ENCODE measurements at regions not wholly inside any gene's neighbourhood (a gene's known extent, or its start where the extent isn't known, plus 50 kb on each side); places are given as distances from the start of the nearest gene placed in this dataset.

GRCh38 chr1:226474443-226475141 is 66.7 kb upstream of the PARP1 start:
- ChIA-PET SMC1A (ENCODE audit: uncharacterized antibody, unreplicated experiment) (no interaction called here), CTCF (interaction anchor here (0.9 kb wide), 1 partner anchor 33 kb away, joined by 3 read pairs; no protein-coding TSS in a partner anchor)

GRCh38 chr1:226475142-226475511 is 67.2 kb upstream of the PARP1 start:
- 22% methylated on average over 6 of the region's 6 CpGs for WGBS (ENCODE audit: insufficient coverage, insufficient replicate concordance, low lambda C conversion rate, missing lambda C conversion rate)
- ChIA-PET SMC1A (ENCODE audit: uncharacterized antibody, unreplicated experiment) (no interaction called here), CTCF (interaction anchor here (0.9 kb wide), 1 partner anchor 33 kb away, joined by 3 read pairs; no protein-coding TSS in a partner anchor), POLR2A (no interaction called here), RAD21 (ENCODE audit: unreplicated experiment) (no interaction called here)
- Histone ChIP-seq H3K9me3 (replicated peaks; ENCODE audit: control insufficient read depth, insufficient read depth, low read length) (no peaks in the 10 kb centered on the region), H3K4me1 (ENCODE audit: control insufficient read depth, insufficient read depth, low read length) (no peaks in the 10 kb centered on the region), H3K79me2 (ENCODE audit: control insufficient read depth, insufficient read depth, low read length) (no peaks in the 10 kb centered on the region), H3K4me3 (no peak overlapping the region), H3K36me3 (ENCODE audit: control insufficient read depth in 2 of 2, insufficient read depth in 2 of 2, low read length in 1 of 2) (no peaks in the 10 kb centered on the region), H3K27me3 (replicated peaks in 1 of 2; ENCODE audit: control insufficient read depth in 2 of 2, insufficient read depth in 2 of 2, low read length in 1 of 2) (peaks cover 1 to 4% of the 10 kb centered on the region in 2 experiments), H4K20me1 (ENCODE audit: control insufficient read depth, insufficient read depth) (no peaks in the 10 kb centered on the region), H3K4me2 (ENCODE audit: control insufficient read depth, insufficient read depth) (no peak overlapping the region), H3K9ac (ENCODE audit: control insufficient read depth, insufficient read depth, low read length) (no peak overlapping the region), H2AFZ (ENCODE audit: control insufficient read depth, low read depth, low read length) (no peak overlapping the region), H3K27ac (ENCODE audit: control insufficient read depth, insufficient read depth) (no peak overlapping the region)
- no TSS peak for BruUV-seq (replicated peaks)
- no peak for FAIRE-seq
- in situ Hi-C loops (cut with MboI), result no loop called here
- intact Hi-C loops (cut with micrococcal nuclease; ENCODE audit: unreplicated experiment), result no loop called here
- DNase-seq (ENCODE audit: low read depth, low spot score), result no peak
- ATAC-seq, result no peak
- TF ChIP-seq SP1 (IDR thresholded peaks at IDR 0.05; ENCODE audit: low read depth, low read length), result no peak
- no peak for TF ChIP-seq GATAD2B (conservative IDR thresholded peaks at IDR 0.05; ENCODE audit: low read depth)
- no peak for TF ChIP-seq RFX5 (IDR thresholded peaks at IDR 0.05; ENCODE audit: low read depth, low read length)
- TF ChIP-seq E4F1 (IDR thresholded peaks at IDR 0.05; ENCODE audit: borderline replicate concordance, partially characterized antibody), result no peak
- TF ChIP-seq RB1 (IDR thresholded peaks at IDR 0.05; ENCODE audit: borderline replicate concordance), result no peak
- TF ChIP-seq DPF2 (IDR thresholded peaks at IDR 0.05), result no peak
- TF ChIP-seq MEF2B (IDR thresholded peaks at IDR 0.05; ENCODE audit: partially characterized antibody, poor library complexity, severe bottlenecking), result no peak
- no peak for TF ChIP-seq RCOR1 (conservative IDR thresholded peaks at IDR 0.05; ENCODE audit: low read depth, low read length)
- TF ChIP-seq USF1 (IDR thresholded peaks at IDR 0.05; ENCODE audit: borderline replicate concordance, extremely low read length, insufficient read depth, low read depth, low read length), result no peak
- no peak for TF ChIP-seq CBX5 (IDR thresholded peaks at IDR 0.05; ENCODE audit: low read depth)
- TF ChIP-seq STAT3 (IDR thresholded peaks at IDR 0.05; ENCODE audit: low read depth, low read length), result no peak

More at GRCh38 chr1:226474443-226475141, 66.7 kb upstream of the PARP1 start:
- no peaks in the 10 kb centered on the region for H3K79me2 ChIP-seq (ENCODE audit: control insufficient read depth, insufficient read depth, low read length)
- ChIA-PET POLR2A (interaction anchor here (0.6 kb wide), 1 partner anchor 747 kb away, joined by 3 read pairs; no protein-coding TSS in a partner anchor), RAD21 (ENCODE audit: unreplicated experiment) (no interaction called here)
- DNase-seq (ENCODE audit: low read depth, low spot score), result no peak
- intact Hi-C loops (cut with micrococcal nuclease; ENCODE audit: unreplicated experiment), result no loop called here
- H2AFZ ChIP-seq (ENCODE audit: control insufficient read depth, low read depth, low read length), result no peak overlapping the region
- in situ Hi-C loops (cut with MboI), result no loop called here
- no TSS peak for BruUV-seq (replicated peaks)
- no peaks in the 10 kb centered on the region for H3K4me1 ChIP-seq (ENCODE audit: control insufficient read depth, insufficient read depth, low read length)
- 51% methylated on average over 5 of the region's 5 CpGs for WGBS (ENCODE audit: insufficient coverage, insufficient replicate concordance, low lambda C conversion rate, missing lambda C conversion rate)
- no peak overlapping the region for H3K4me2 ChIP-seq (ENCODE audit: control insufficient read depth, insufficient read depth)
- peaks cover 1 to 4% of the 10 kb centered on the region in 2 experiments; a peak in 3 of 4 replicates for H3K27me3 ChIP-seq (replicated peaks in 1 of 2; ENCODE audit: control insufficient read depth in 2 of 2, insufficient read depth in 2 of 2, low read length in 1 of 2)
- no peaks in the 10 kb centered on the region for H4K20me1 ChIP-seq (ENCODE audit: control insufficient read depth, insufficient read depth)
- ATAC-seq, result no peak
- no peaks in the 10 kb centered on the region for H3K9me3 ChIP-seq (replicated peaks; ENCODE audit: control insufficient read depth, insufficient read depth, low read length)
- H3K9ac ChIP-seq (ENCODE audit: control insufficient read depth, insufficient read depth, low read length), result no peak overlapping the region
- H3K36me3 ChIP-seq (ENCODE audit: control insufficient read depth in 2 of 2, insufficient read depth in 2 of 2, low read length in 1 of 2), result no peaks in the 10 kb centered on the region
- no peak overlapping the region for H3K4me3 ChIP-seq
- no peak for FAIRE-seq
- no peak overlapping the region for H3K27ac ChIP-seq (ENCODE audit: control insufficient read depth, insufficient read depth)
- TF ChIP-seq HDAC2 (IDR thresholded peaks at IDR 0.05) (no peak), SPI1 (IDR thresholded peaks at IDR 0.05; ENCODE audit: borderline replicate concordance, insufficient read depth, low read depth, low read length) (peak; percentile 35; the same call in 1 of the 2 replicates)

Measured in GM12878 (cell line).